ENCODE measurements at regions not wholly inside any gene's neighbourhood (a gene's known extent, or its start where the extent isn't known, plus 50 kb on each side); places are given as distances from the start of the nearest gene placed in this dataset.

DNA sequence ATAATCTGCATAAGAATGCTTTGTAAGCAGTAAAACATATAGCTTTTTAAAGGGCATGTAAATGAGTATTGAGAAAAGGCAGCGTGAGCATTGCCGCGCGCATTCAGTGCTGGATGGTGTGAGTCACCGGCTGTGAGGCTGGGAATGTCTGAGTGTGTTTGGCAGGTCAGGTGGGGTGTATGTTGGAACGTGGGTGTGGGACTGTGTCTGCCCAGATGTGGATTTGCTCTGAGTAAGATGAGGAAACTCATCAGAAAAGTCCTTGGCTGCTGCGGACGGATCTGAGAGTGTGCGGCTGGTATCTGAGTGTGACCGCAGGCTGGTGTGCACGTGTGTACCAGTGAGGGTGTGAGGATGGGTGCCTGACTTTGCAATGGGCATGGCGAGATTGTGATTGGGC is 66.2 kb upstream of the NECTIN1 start:
- WGBS = 77% methylated on average over 12 of the region's 12 CpGs
- DNase-seq (ENCODE audit: extremely low spot score) = no peak
- no peak for TF ChIP-seq POLR2AphosphoS5 (IDR thresholded peaks at IDR 0.05)
- TF ChIP-seq, protein P1, sequence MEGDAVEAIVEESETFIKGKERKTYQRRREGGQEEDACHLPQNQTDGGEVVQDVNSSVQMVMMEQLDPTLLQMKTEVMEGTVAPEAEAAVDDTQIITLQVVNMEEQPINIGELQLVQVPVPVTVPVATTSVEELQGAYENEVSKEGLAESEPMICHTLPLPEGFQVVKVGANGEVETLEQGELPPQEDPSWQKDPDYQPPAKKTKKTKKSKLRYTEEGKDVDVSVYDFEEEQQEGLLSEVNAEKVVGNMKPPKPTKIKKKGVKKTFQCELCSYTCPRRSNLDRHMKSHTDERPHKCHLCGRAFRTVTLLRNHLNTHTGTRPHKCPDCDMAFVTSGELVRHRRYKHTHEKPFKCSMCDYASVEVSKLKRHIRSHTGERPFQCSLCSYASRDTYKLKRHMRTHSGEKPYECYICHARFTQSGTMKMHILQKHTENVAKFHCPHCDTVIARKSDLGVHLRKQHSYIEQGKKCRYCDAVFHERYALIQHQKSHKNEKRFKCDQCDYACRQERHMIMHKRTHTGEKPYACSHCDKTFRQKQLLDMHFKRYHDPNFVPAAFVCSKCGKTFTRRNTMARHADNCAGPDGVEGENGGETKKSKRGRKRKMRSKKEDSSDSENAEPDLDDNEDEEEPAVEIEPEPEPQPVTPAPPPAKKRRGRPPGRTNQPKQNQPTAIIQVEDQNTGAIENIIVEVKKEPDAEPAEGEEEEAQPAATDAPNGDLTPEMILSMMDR (IDR thresholded peaks at IDR 0.05) = no peak
- no peak for TF ChIP-seq EP300 (IDR thresholded peaks at IDR 0.05)
- TF ChIP-seq POLR2A (IDR thresholded peaks at IDR 0.05; ENCODE audit: low read depth) = no peak
- H3K4me3 ChIP-seq = no peak overlapping the region
- no peaks in the 10 kb centered on the region for H3K4me1 ChIP-seq
- H3K9me3 ChIP-seq = no peaks in the 10 kb centered on the region
- no peaks in the 10 kb centered on the region for H3K36me3 ChIP-seq
- intact Hi-C loops (cut with DNase I) = no loop called here
- H3K27ac ChIP-seq (replicated peaks in 1 of 4) = no peak overlapping the region
- H3K27me3 ChIP-seq = peaks cover 0 to 41% (median 0%) of the 10 kb centered on the region in 4 donors

DNA sequence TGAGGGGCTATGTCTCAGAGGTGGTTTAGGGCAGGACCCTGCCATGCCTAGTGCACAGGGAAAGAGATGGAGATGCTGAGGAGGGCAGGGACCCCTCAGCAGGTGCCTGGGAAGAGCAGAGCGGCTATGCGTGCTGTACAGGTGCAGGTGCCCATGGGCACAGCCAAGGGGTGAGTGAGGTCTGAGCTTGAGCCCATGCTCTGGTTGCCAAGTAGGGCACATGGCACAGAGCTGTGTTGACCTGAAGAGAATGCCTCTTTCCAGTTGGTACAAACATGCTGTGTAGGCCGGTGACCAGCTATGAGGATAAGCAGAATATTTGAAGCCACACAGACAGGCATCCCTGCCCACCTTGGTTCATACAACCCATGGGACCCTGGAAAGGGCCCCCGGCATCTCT is 65.8 kb upstream of the NECTIN1 start:
- 100% methylated on average over 4 of the region's 4 CpGs for WGBS
- no peaks in the 10 kb centered on the region for H3K4me1 ChIP-seq
- H3K27me3 ChIP-seq = peaks cover 0 to 41% (median 0%) of the 10 kb centered on the region in 4 donors
- H3K36me3 ChIP-seq = no peaks in the 10 kb centered on the region
- H3K4me3 ChIP-seq = no peak overlapping the region
- TF ChIP-seq POLR2AphosphoS5 (IDR thresholded peaks at IDR 0.05) (no peak), EP300 (IDR thresholded peaks at IDR 0.05) (no peak), POLR2A (IDR thresholded peaks at IDR 0.05; ENCODE audit: low read depth) (no peak)
- TF ChIP-seq, protein P1 (IDR thresholded peaks at IDR 0.05) = no peak
- no peaks in the 10 kb centered on the region for H3K9me3 ChIP-seq
- no peak overlapping the region for H3K27ac ChIP-seq (replicated peaks in 1 of 4)
- DNase-seq (ENCODE audit: extremely low spot score) = no peak
- intact Hi-C loops (cut with DNase I) = no loop called here

DNA sequence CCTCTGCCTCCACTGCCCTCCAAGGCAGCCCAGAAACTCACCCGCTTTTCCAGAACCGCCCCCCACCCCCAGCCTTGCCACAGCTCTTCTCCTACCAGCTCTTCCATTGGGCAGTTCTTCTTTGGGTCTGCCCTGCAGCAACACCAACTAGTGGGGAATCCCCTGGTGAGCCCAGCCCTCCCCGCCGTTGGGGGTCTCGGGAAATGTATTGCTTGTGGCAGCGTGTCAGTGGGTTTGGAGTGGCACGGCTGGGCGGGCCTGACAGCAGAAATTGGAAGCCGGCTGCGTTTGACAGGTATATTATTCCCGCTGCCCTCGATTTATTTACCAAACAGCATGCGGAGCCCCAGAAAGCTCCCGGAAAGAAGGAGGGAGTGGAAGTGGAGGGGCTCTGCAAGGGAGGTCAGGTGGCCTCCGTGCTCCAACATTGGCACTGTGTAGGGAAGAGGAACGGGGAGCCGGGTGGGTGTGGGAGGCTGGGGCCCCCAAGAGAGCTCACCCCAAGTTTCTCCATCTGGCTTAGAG is 65.2 kb upstream of the NECTIN1 start:
- no peak for TF ChIP-seq EP300 (IDR thresholded peaks at IDR 0.05)
- no peak for TF ChIP-seq POLR2AphosphoS5 (IDR thresholded peaks at IDR 0.05)
- TF ChIP-seq, protein P1 (IDR thresholded peaks at IDR 0.05) = no peak
- no peak for TF ChIP-seq POLR2A (IDR thresholded peaks at IDR 0.05; ENCODE audit: low read depth)
- DNase-seq (ENCODE audit: extremely low spot score) = no peak
- no peak overlapping the region for H3K27ac ChIP-seq (replicated peaks in 1 of 4)
- H3K27me3 ChIP-seq = peaks cover 0 to 41% (median 0%) of the 10 kb centered on the region in 4 donors
- no peaks in the 10 kb centered on the region for H3K36me3 ChIP-seq
- WGBS = 82% methylated on average over 17 of the region's 17 CpGs
- H3K9me3 ChIP-seq = no peaks in the 10 kb centered on the region
- no peak overlapping the region for H3K4me3 ChIP-seq
- no peaks in the 10 kb centered on the region for H3K4me1 ChIP-seq
- intact Hi-C loops (cut with DNase I) = no loop called here

DNA sequence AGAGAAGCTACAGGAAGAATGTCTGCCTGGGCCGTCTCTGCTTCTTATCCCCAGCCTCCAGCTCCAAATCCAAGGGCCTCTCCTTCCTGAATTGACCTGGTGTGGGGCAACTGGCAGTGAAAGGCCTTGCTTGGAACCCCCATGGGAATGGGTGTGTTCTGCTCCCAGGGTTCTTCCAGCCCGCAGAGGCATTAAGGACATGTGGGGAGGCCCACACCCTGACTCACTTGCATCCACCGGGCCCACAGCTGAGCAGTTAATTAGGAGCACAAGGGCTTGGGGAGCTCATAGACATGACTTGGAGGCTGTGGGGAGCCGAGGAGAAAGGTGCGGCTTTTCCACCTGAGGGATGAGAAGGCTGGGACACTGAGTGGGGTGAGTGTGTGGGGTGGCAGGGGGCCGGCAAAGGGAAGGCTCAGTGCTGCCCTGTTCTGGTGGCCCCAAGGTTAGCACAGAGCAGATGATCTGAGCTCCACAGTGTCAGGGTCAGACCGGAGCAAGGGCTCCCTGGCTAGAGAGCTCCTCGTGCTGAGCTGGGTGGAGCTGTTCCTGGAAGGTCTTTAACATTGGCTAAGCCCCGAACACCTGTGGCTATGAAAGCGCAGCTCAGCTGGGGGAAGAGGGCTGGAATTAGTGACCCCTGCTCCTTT is 64.5 kb upstream of the NECTIN1 start:
- DNase-seq (ENCODE audit: extremely low spot score) = no peak
- Histone ChIP-seq H3K4me1 (no peaks in the 10 kb centered on the region), H3K36me3 (no peaks in the 10 kb centered on the region), H3K27me3 (peaks cover 0 to 45% (median 0%) of the 10 kb centered on the region in 4 donors), H3K9me3 (no peaks in the 10 kb centered on the region), H3K27ac (replicated peaks in 1 of 4) (no peak overlapping the region), H3K4me3 (no peak overlapping the region)
- intact Hi-C loops (cut with DNase I) = no loop called here
- TF ChIP-seq POLR2A (IDR thresholded peaks at IDR 0.05; ENCODE audit: low read depth) (no peak), POLR2AphosphoS5 (IDR thresholded peaks at IDR 0.05) (no peak), EP300 (IDR thresholded peaks at IDR 0.05) (no peak)
- TF ChIP-seq, protein P1 (IDR thresholded peaks at IDR 0.05) = no peak
- WGBS = 73% methylated on average over 7 of the region's 10 CpGs
